Breast epithelium (tissue), 4 donors: ENCODE measurements at regions not wholly inside any gene's neighbourhood (a gene's known extent, or its start where the extent isn't known, plus 50 kb on each side); places are given as distances from the start of the nearest gene placed in this dataset.

Source experiments
- DNase-seq, 2 donors: peaks; one replicate each; pipeline ENCODE4 v3.0.0-alpha.2; 2019; ENCODE audit warnings: low spot score in 2 of 2
- H3K27ac ChIP-seq, 2 donors: fragments of 200-600 bp; sonication (generic) in 1 of 2; one replicate each; pipeline ENCODE4 v1.5.1; 2016 to 2019; ENCODE audit warnings: mild to moderate bottlenecking in 1 of 2
- H3K27me3 ChIP-seq, 2 donors: fragments of 200-600 bp; sonication (generic) in 1 of 2; one replicate each; pipeline versions ENCODE4 v1.5.1 to v1.6.0; 2017 to 2019; ENCODE audit warnings: control low read depth in 1 of 2, mild to moderate bottlenecking in 1 of 2
- H3K36me3 ChIP-seq: fragments of 200-600 bp; one replicate; pipeline ENCODE4 v1.5.1; 2019
- H3K4me1 ChIP-seq, 2 donors: fragments of 200-600 bp; sonication (generic); one replicate each; pipeline ENCODE4 v1.5.1; 2016 to 2019; ENCODE audit warnings: control low read depth in 1 of 2
- H3K4me3 ChIP-seq, 3 donors: fragments of 200-600 bp; sonication (generic); 1 replicate in 2 of 3; 2 replicates in 1 of 3; pipeline ENCODE4 v1.5.1; 2016 to 2019; ENCODE audit warnings: mild to moderate bottlenecking in 3 of 3, moderate library complexity in 2 of 3
- H3K9me3 ChIP-seq, 2 donors: fragments of 200-600 bp; sonication (generic) in 1 of 2; one replicate each; pipeline ENCODE4 v1.5.1; 2016 to 2019; ENCODE audit warnings: control low read depth in 1 of 2
- CTCF ChIP-seq, 3 donors: fragments of 450-650 bp; IDR thresholded peaks; one replicate each; pipeline ENCODE4 v1.5.1; 2016 to 2017; ENCODE audit warnings: antibody characterized with exemption in 3 of 3, mild to moderate bottlenecking in 3 of 3, moderate library complexity in 3 of 3
- POLR2A ChIP-seq: fragments of 450-650 bp; IDR thresholded peaks from one replicate; pipeline ENCODE4 v1.6.1; 2016; ENCODE audit warnings: antibody characterized with exemption, mild to moderate bottlenecking, moderate library complexity
- POLR2AphosphoS5 ChIP-seq, 3 donors: sonication (generic); formaldehyde crosslinking; IDR thresholded peaks; one replicate each; pipeline ENCODE4 v1.6.1; 2017; ENCODE audit warnings: antibody characterized with exemption in 3 of 3
- intact Hi-C: fragments of 100-400 bp; cut with DNase I; formaldehyde crosslinking; loops from one replicate; pipeline ENCODE4 v1.15.1; 2023; ENCODE audit warnings: low total_unique reads

DNA sequence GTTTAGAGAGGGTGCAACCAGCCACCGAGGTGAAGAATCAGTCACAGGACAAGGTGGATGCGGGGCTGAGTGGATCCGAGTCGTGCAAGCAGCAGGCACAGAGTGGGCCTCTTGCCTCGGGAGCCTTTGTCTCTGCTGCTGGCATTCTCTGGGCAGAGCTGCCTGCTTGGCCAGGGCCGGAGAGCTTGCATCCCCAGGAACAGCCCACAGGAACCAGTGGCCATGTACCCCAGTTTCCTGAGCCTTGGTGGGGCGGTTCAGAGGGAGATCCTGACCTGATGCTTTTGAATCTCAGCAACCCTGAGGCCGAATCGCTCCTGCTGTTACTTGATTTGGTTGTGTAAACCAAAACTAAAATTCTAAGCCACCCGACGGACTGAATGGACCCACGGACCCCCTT lies 50.1 kb upstream of the EIF5 start:
- Histone ChIP-seq H3K4me3 (no peak overlapping the region), H3K27me3 (peaks cover 0 to 5% of the 10 kb centered on the region in 2 donors), H3K27ac (no peak overlapping the region), H3K9me3 (no peaks in the 10 kb centered on the region), H3K4me1 (no peaks in the 10 kb centered on the region), H3K36me3 (no peaks in the 10 kb centered on the region)
- TF ChIP-seq POLR2A (no peak), CTCF (IDR thresholded peaks at IDR 0.05) (no peak), POLR2AphosphoS5 (IDR thresholded peaks at IDR 0.05) (no peak)
- DNase-seq = peak in 1 of 2 donors; percentile 13
- intact Hi-C loops = no loop called here
